ENCODE measurements at regions not wholly inside any gene's neighbourhood (a gene's known extent, or its start where the extent isn't known, plus 50 kb on each side); places are given as distances from the start of the nearest gene placed in this dataset.

GRCh38 chr6:14498748-14499147, 381.2 kb downstream of the CD83 start:
- H3K4me3 ChIP-seq (replicated peaks in 1 of 3; ENCODE audit: insufficient read depth in 1 of 3, low read depth in 2 of 3, low read length in 3 of 3), result no peak overlapping the region
- no peaks in the 10 kb centered on the region for H3K9me3 ChIP-seq (ENCODE audit: low read length)
- H3K36me3 ChIP-seq (replicated peaks in 1 of 2; ENCODE audit: control insufficient read depth in 1 of 2, insufficient read depth in 2 of 2, low read length in 2 of 2), result no peaks in the 10 kb centered on the region
- no peak overlapping the region for H2AFZ ChIP-seq (ENCODE audit: low read length)
- DNase-seq (ENCODE audit: low spot score) (no peak), FAIRE-seq (no peak), ATAC-seq (no peak)
- no peaks in the 10 kb centered on the region for H3K4me1 ChIP-seq (ENCODE audit: insufficient read depth, low read length)
- no peaks in the 10 kb centered on the region for H3K79me2 ChIP-seq (ENCODE audit: insufficient read depth, low read length)
- in situ Hi-C loops (cut with HindIII; ENCODE audit: extremely low pct_ligation_motif_present, low pct_unique_long_range_greater_than_20kb), result no loop called here
- ChIA-PET CTCF (ENCODE audit: low intra/inter-chr PET ratio, low total read pairs) (no interaction called here), POLR2A (no interaction called here)
- TF ChIP-seq ZNF282 (IDR thresholded peaks at IDR 0.05; ENCODE audit: partially characterized antibody), result no peak
- TF ChIP-seq HOXA5 (CRISPR knock-in tag; IDR thresholded peaks at IDR 0.05), result no peak
- no peak for TF ChIP-seq ZNF205 (CRISPR knock-in tag; IDR thresholded peaks at IDR 0.05)
- TF ChIP-seq STAT6 (CRISPR knock-in tag; IDR thresholded peaks at IDR 0.05; ENCODE audit: borderline replicate concordance), result no peak
- TF ChIP-seq CHCHD3 (CRISPR knock-in tag; IDR thresholded peaks at IDR 0.05), result no peak
- TF ChIP-seq NFIC (IDR thresholded peaks at IDR 0.05; ENCODE audit: low read length), result no peak
- intact Hi-C loops (cut with micrococcal nuclease; ENCODE audit: unreplicated experiment), result no loop called here
- no TSS peak for BruUV-seq (replicated peaks)
- H4K20me1 ChIP-seq (ENCODE audit: insufficient read depth, low read length), result no peaks in the 10 kb centered on the region
- H3K4me2 ChIP-seq (ENCODE audit: low read depth, low read length), result no peak overlapping the region
- H3K9ac ChIP-seq (ENCODE audit: insufficient read depth, low read depth, low read length), result no peak overlapping the region
- 0% methylated on average over 1 of the region's 1 CpG for WGBS (ENCODE audit: low lambda C conversion rate)
- no peaks in the 10 kb centered on the region for H3K27me3 ChIP-seq (ENCODE audit: control insufficient read depth in 1 of 2, insufficient read depth in 2 of 2, low read length in 2 of 2)
- no peak overlapping the region for H3K27ac ChIP-seq (ENCODE audit: extremely low read length, insufficient read depth, low read length)

- DNase-seq (ENCODE audit: low spot score) (no peak), FAIRE-seq (no peak), ATAC-seq (no peak)
- H3K9ac ChIP-seq (ENCODE audit: insufficient read depth, low read depth, low read length), result no peak overlapping the region
- CTCF ChIA-PET (ENCODE audit: low intra/inter-chr PET ratio, low total read pairs), result no interaction called here
- in situ Hi-C loops (cut with HindIII; ENCODE audit: extremely low pct_ligation_motif_present, low pct_unique_long_range_greater_than_20kb), result no loop called here
- no TSS peak for BruUV-seq (replicated peaks)
- no peak overlapping the region for H3K4me2 ChIP-seq (ENCODE audit: low read depth, low read length)
- H3K4me1 ChIP-seq (ENCODE audit: insufficient read depth, low read length), result no peaks in the 10 kb centered on the region
- no peaks in the 10 kb centered on the region for H3K9me3 ChIP-seq (ENCODE audit: low read length)
- no peaks in the 10 kb centered on the region for H4K20me1 ChIP-seq (ENCODE audit: insufficient read depth, low read length)
- H2AFZ ChIP-seq (ENCODE audit: low read length), result no peak overlapping the region
- intact Hi-C loops (cut with micrococcal nuclease; ENCODE audit: unreplicated experiment), result no loop called here
- H3K27ac ChIP-seq (ENCODE audit: extremely low read length, insufficient read depth, low read length), result no peak overlapping the region
- no peaks in the 10 kb centered on the region for H3K27me3 ChIP-seq (ENCODE audit: control insufficient read depth in 1 of 2, insufficient read depth in 2 of 2, low read length in 2 of 2)
- no peaks in the 10 kb centered on the region for H3K36me3 ChIP-seq (replicated peaks in 1 of 2; ENCODE audit: control insufficient read depth in 1 of 2, insufficient read depth in 2 of 2, low read length in 2 of 2)
- H3K4me3 ChIP-seq (replicated peaks in 1 of 3; ENCODE audit: insufficient read depth in 1 of 3, low read depth in 2 of 3, low read length in 3 of 3), result no peak overlapping the region
- no peaks in the 10 kb centered on the region for H3K79me2 ChIP-seq (ENCODE audit: insufficient read depth, low read length)
- 51% methylated on average over 4 of the region's 4 CpGs for WGBS (ENCODE audit: low lambda C conversion rate)
- POLR2A ChIA-PET, result no interaction called here
- TF ChIP-seq ZNF362 (CRISPR knock-in tag; IDR thresholded peaks at IDR 0.05; ENCODE audit: borderline replicate concordance) (no peak), KDM5B (CRISPR knock-in tag; IDR thresholded peaks at IDR 0.05; ENCODE audit: borderline replicate concordance) (no peak), TBX3 (IDR thresholded peaks at IDR 0.05; ENCODE audit: borderline replicate concordance) (no peak), GATA4 (IDR thresholded peaks at IDR 0.05; ENCODE audit: borderline replicate concordance, low read depth) (no peak), ZNF333 (CRISPR knock-in tag; IDR thresholded peaks at IDR 0.05; ENCODE audit: borderline replicate concordance) (no peak), MTA3 (CRISPR knock-in tag; IDR thresholded peaks at IDR 0.05) (no peak)
Measured at GRCh38 chr6:14499309-14499708, 381.7 kb downstream of the CD83 start.

Measured in HepG2 (cell line).